Esophagus squamous epithelium (tissue), 4 donors: ENCODE measurements at regions not wholly inside any gene's neighbourhood (a gene's known extent, or its start where the extent isn't known, plus 50 kb on each side); places are given as distances from the start of the nearest gene placed in this dataset.

Source experiments
- POLR2A ChIP-seq, 4 donors: fragments of 450-650 bp; IDR thresholded peaks; one replicate each; pipeline ENCODE4 v1.6.1; 2017; ENCODE audit warnings: antibody characterized with exemption in 4 of 4, mild to moderate bottlenecking in 4 of 4, moderate library complexity in 3 of 4
- TF ChIP-seq, protein P1 (sequence below), 6 experiments: fragments of 450-650 bp in 4 of 6; fragments of 200-600 bp in 2 of 6; sonication (generic) in 2 of 6; IDR thresholded peaks; one replicate each; pipeline ENCODE4 v1.5.1; 2016 to 2019; ENCODE audit warnings: antibody characterized with exemption in 6 of 6, mild to moderate bottlenecking in 4 of 6, moderate library complexity in 4 of 6

DNA sequence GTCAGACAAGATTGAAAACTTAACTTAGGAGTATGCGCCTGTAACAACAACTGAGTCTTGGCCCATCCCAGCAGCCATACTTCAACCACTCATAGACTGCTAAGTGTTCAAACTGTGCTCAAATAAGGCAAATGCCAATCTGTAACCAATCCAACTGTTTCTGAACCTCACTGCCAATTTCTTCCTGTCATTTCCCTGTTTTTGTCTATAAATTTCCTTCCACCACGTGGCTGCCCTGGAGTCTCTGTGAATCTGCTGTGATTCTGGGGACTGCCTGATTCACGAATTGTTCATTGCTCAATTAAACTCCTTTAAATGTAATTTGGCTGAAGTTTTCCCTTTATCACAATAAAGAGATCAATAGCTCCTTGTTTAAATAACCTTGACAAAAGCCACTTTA lies 50.8 kb upstream of the FREM2 start:
- TF ChIP-seq, protein P1, sequence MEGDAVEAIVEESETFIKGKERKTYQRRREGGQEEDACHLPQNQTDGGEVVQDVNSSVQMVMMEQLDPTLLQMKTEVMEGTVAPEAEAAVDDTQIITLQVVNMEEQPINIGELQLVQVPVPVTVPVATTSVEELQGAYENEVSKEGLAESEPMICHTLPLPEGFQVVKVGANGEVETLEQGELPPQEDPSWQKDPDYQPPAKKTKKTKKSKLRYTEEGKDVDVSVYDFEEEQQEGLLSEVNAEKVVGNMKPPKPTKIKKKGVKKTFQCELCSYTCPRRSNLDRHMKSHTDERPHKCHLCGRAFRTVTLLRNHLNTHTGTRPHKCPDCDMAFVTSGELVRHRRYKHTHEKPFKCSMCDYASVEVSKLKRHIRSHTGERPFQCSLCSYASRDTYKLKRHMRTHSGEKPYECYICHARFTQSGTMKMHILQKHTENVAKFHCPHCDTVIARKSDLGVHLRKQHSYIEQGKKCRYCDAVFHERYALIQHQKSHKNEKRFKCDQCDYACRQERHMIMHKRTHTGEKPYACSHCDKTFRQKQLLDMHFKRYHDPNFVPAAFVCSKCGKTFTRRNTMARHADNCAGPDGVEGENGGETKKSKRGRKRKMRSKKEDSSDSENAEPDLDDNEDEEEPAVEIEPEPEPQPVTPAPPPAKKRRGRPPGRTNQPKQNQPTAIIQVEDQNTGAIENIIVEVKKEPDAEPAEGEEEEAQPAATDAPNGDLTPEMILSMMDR (IDR thresholded peaks at IDR 0.05) = no peak
- TF ChIP-seq POLR2A (IDR thresholded peaks at IDR 0.05) = no peak
